ENCODE measurements at regions not wholly inside any gene's neighbourhood (a gene's known extent, or its start where the extent isn't known, plus 50 kb on each side); places are given as distances from the start of the nearest gene placed in this dataset.

- FAIRE-seq (no peak), DNase-seq (ENCODE audit: insufficient read length, low spot score) (no peak)
- no peak for TF ChIP-seq POLR2A (IDR thresholded peaks at IDR 0.05; ENCODE audit: low read depth, low read length)
Measured at GRCh38 chr5:60219921-60220320, 326.4 kb upstream of the PDE4D start.

GRCh38 chr5:60210810-60211209, 317.3 kb upstream of the PDE4D start:
- FAIRE-seq: no peak
- no peak for DNase-seq (ENCODE audit: insufficient read length, low spot score)
- no peak for TF ChIP-seq POLR2A (IDR thresholded peaks at IDR 0.05; ENCODE audit: low read depth, low read length)

- no peak for DNase-seq (ENCODE audit: insufficient read length, low spot score)
- FAIRE-seq: no peak
- TF ChIP-seq POLR2A (IDR thresholded peaks at IDR 0.05; ENCODE audit: low read depth, low read length): no peak
Measured at GRCh38 chr5:60209146-60209840, 315.8 kb upstream of the PDE4D start.

- FAIRE-seq: no peak
- DNase-seq (ENCODE audit: insufficient read length, low spot score): no peak
- TF ChIP-seq POLR2A (IDR thresholded peaks at IDR 0.05; ENCODE audit: low read depth, low read length): no peak
Measured at GRCh38 chr5:60208716-60209115, 315.2 kb upstream of the PDE4D start.

- DNase-seq (ENCODE audit: insufficient read length, low spot score) (no peak), FAIRE-seq (no peak)
- no peak for TF ChIP-seq POLR2A (IDR thresholded peaks at IDR 0.05; ENCODE audit: low read depth, low read length)
Measured at GRCh38 chr5:60207040-60207439, 313.5 kb upstream of the PDE4D start.

- DNase-seq (ENCODE audit: insufficient read length, low spot score): no peak
- TF ChIP-seq POLR2A (IDR thresholded peaks at IDR 0.05; ENCODE audit: low read depth, low read length): no peak
- no peak for FAIRE-seq
Measured at GRCh38 chr5:60206234-60206633, 312.7 kb upstream of the PDE4D start.

- no peak for TF ChIP-seq POLR2A (IDR thresholded peaks at IDR 0.05; ENCODE audit: low read depth, low read length)
- DNase-seq (ENCODE audit: insufficient read length, low spot score): no peak
- FAIRE-seq: no peak
Measured at GRCh38 chr5:60205071-60205470, 311.5 kb upstream of the PDE4D start.

- FAIRE-seq: peak; percentile 100
- no peak for TF ChIP-seq POLR2A (IDR thresholded peaks at IDR 0.05; ENCODE audit: low read depth, low read length)
- DNase-seq (ENCODE audit: insufficient read length, low spot score): peak; percentile 45
Measured at GRCh38 chr5:60196385-60197113, 303.0 kb upstream of the PDE4D start.

GRCh38 chr5:60195551-60195950, 302.0 kb upstream of the PDE4D start:
- DNase-seq (ENCODE audit: insufficient read length, low spot score): no peak
- no peak for FAIRE-seq
- no peak for TF ChIP-seq POLR2A (IDR thresholded peaks at IDR 0.05; ENCODE audit: low read depth, low read length)

- DNase-seq (ENCODE audit: insufficient read length, low spot score): no peak
- TF ChIP-seq POLR2A (IDR thresholded peaks at IDR 0.05; ENCODE audit: low read depth, low read length): no peak
- FAIRE-seq: no peak
Measured at GRCh38 chr5:60195083-60195482, 301.6 kb upstream of the PDE4D start.

GRCh38 chr5:60185231-60186099, 291.9 kb upstream of the PDE4D start:
- TF ChIP-seq POLR2A (IDR thresholded peaks at IDR 0.05; ENCODE audit: low read depth, low read length): no peak
- no peak for DNase-seq (ENCODE audit: insufficient read length, low spot score)
- FAIRE-seq: no peak

- FAIRE-seq (no peak), DNase-seq (ENCODE audit: insufficient read length, low spot score) (no peak)
- no peak for TF ChIP-seq POLR2A (IDR thresholded peaks at IDR 0.05; ENCODE audit: low read depth, low read length)
Measured at GRCh38 chr5:60184606-60185005, 291.1 kb upstream of the PDE4D start.

GRCh38 chr5:60183881-60184280, 290.4 kb upstream of the PDE4D start:
- DNase-seq (ENCODE audit: insufficient read length, low spot score) (no peak), FAIRE-seq (no peak)
- no peak for TF ChIP-seq POLR2A (IDR thresholded peaks at IDR 0.05; ENCODE audit: low read depth, low read length)

- TF ChIP-seq POLR2A (IDR thresholded peaks at IDR 0.05; ENCODE audit: low read depth, low read length): no peak
- DNase-seq (ENCODE audit: insufficient read length, low spot score): no peak
- FAIRE-seq: no peak
Measured at GRCh38 chr5:60178101-60178500, 284.6 kb upstream of the PDE4D start.
